ENCODE measurements at regions not wholly inside any gene's neighbourhood (a gene's known extent, or its start where the extent isn't known, plus 50 kb on each side); places are given as distances from the start of the nearest gene placed in this dataset.

DNA sequence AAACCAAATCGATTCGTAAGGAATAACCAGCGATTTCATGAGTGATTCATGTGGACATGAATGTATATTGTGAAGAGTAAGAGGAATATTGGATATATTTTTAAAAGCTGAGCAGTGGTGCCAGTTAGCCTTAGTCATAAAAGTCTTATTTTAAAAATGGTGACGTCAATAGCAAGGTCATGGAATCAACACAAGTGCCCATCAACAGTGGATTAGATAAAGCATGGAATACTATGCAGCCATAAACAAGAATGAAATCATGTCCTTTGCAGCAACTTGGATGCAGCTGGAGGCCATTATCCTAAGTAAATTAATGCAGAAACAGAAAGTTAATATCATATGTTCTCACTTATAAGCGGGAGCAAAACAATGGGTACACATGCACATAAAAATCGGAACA, 89.0 kb upstream of the STOX2 start:
- TF ChIP-seq RCOR1 (IDR thresholded peaks at IDR 0.05; ENCODE audit: insufficient replicate concordance, low read length) (no peak), MXI1 (IDR thresholded peaks at IDR 0.05; ENCODE audit: borderline replicate concordance, low read depth, low read length) (no peak), SMC3 (IDR thresholded peaks at IDR 0.05; ENCODE audit: low read depth, low read length) (no peak), NFE2L2 (IDR thresholded peaks at IDR 0.05; ENCODE audit: low read depth, low read length) (no peak), POLR2A (IDR thresholded peaks at IDR 0.05; ENCODE audit: low read depth, low read length) (no peak), FOS (IDR thresholded peaks at IDR 0.05; ENCODE audit: low read depth, low read length) (no peak), RFX5 (IDR thresholded peaks at IDR 0.05; ENCODE audit: low read depth, low read length) (no peak), MAZ (IDR thresholded peaks at IDR 0.05; ENCODE audit: borderline replicate concordance, low read depth, low read length) (no peak), RAD21 (IDR thresholded peaks at IDR 0.05; ENCODE audit: low read length) (no peak), CHD1 (IDR thresholded peaks at IDR 0.05; ENCODE audit: low read depth, low read length) (no peak), BHLHE40 (IDR thresholded peaks at IDR 0.05; ENCODE audit: low read depth, low read length) (no peak), MAFK (IDR thresholded peaks at IDR 0.05; ENCODE audit: low read depth, low read length) (no peak)
- TF ChIP-seq, protein P1, sequence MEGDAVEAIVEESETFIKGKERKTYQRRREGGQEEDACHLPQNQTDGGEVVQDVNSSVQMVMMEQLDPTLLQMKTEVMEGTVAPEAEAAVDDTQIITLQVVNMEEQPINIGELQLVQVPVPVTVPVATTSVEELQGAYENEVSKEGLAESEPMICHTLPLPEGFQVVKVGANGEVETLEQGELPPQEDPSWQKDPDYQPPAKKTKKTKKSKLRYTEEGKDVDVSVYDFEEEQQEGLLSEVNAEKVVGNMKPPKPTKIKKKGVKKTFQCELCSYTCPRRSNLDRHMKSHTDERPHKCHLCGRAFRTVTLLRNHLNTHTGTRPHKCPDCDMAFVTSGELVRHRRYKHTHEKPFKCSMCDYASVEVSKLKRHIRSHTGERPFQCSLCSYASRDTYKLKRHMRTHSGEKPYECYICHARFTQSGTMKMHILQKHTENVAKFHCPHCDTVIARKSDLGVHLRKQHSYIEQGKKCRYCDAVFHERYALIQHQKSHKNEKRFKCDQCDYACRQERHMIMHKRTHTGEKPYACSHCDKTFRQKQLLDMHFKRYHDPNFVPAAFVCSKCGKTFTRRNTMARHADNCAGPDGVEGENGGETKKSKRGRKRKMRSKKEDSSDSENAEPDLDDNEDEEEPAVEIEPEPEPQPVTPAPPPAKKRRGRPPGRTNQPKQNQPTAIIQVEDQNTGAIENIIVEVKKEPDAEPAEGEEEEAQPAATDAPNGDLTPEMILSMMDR (conservative IDR thresholded peaks at IDR 0.05; ENCODE audit: low read depth, low read length), result no peak
- TF ChIP-seq, protein P2, sequence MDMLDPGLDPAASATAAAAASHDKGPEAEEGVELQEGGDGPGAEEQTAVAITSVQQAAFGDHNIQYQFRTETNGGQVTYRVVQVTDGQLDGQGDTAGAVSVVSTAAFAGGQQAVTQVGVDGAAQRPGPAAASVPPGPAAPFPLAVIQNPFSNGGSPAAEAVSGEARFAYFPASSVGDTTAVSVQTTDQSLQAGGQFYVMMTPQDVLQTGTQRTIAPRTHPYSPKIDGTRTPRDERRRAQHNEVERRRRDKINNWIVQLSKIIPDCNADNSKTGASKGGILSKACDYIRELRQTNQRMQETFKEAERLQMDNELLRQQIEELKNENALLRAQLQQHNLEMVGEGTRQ (IDR thresholded peaks at IDR 0.05; ENCODE audit: low read depth, low read length), result no peak

More for the DNA sequence above, 89.0 kb upstream of the STOX2 start:
- no peak overlapping the region for H2AK5ac ChIP-seq (ENCODE audit: low read depth, low read length)
- no peaks in the 10 kb centered on the region for H3K79me1 ChIP-seq (ENCODE audit: low read depth in 1 of 2, low read length in 2 of 2)
- H2BK120ac ChIP-seq (ENCODE audit: low read depth, low read length), result no peak overlapping the region
- CTCF ChIA-PET, result no interaction called here
- in situ Hi-C loops (cut with MboI; ENCODE audit: low sequenced_read_pairs), result no loop called here
- H3K4me2 ChIP-seq (ENCODE audit: low read depth, low read length), result no peak overlapping the region
- H4K20me1 ChIP-seq (ENCODE audit: insufficient read depth, low read length), result no peaks in the 10 kb centered on the region
- no peaks in the 10 kb centered on the region for H3K4me1 ChIP-seq (ENCODE audit: control insufficient read depth, insufficient read depth, low read length)
- no peaks in the 10 kb centered on the region for H3K9me1 ChIP-seq (ENCODE audit: insufficient read depth, low read length)
- DNase-seq (no peak), ATAC-seq (ENCODE audit: low read depth) (no peak)
- H4K91ac ChIP-seq (ENCODE audit: insufficient read depth, low read depth, low read length), result no peak overlapping the region
- H4K5ac ChIP-seq (ENCODE audit: low read depth, low read length), result no peak overlapping the region
- intact Hi-C loops (cut with micrococcal nuclease), result no loop called here
- no peak overlapping the region for H2AFZ ChIP-seq (replicated peaks; ENCODE audit: low read length, poor library complexity)
- no peak overlapping the region for H2AK9ac ChIP-seq (replicated peaks; ENCODE audit: low read depth, low read length, poor library complexity)
- H3K4me3 ChIP-seq (ENCODE audit: insufficient read depth, low read depth, low read length), result no peak overlapping the region
- H3K56ac ChIP-seq (ENCODE audit: extremely low read depth, insufficient read depth, low read length), result no peak overlapping the region
- H2BK5ac ChIP-seq (ENCODE audit: low read depth, low read length, poor library complexity, severe bottlenecking), result no peak overlapping the region
- H2BK20ac ChIP-seq (ENCODE audit: low read depth, low read length), result no peak overlapping the region
- no peak overlapping the region for H3K27ac ChIP-seq (ENCODE audit: insufficient read depth, low read length)
- H3K4ac ChIP-seq (ENCODE audit: low read depth, low read length), result no peak overlapping the region
- H3K36me3 ChIP-seq (ENCODE audit: control insufficient read depth, insufficient read depth, low read length), result no peaks in the 10 kb centered on the region
- H3K18ac ChIP-seq (ENCODE audit: low read depth, low read length), result no peak overlapping the region
- no peak overlapping the region for H3K9ac ChIP-seq (ENCODE audit: low read depth, low read length)
- H3K23ac ChIP-seq (ENCODE audit: low read depth, low read length), result no peak overlapping the region
- H3K9me3 ChIP-seq (ENCODE audit: control insufficient read depth, insufficient read depth, low read length), result no peaks in the 10 kb centered on the region
- POLR2A ChIA-PET (ENCODE audit: unreplicated experiment), result no interaction called here
- 86% methylated on average over 3 of the region's 6 CpGs; no CpG with 5 or more reads in 1 of the 2 experiments for WGBS, 2 experiments (ENCODE audit: extremely low coverage in 2 of 2, insufficient read length in 1 of 2)
- no peak overlapping the region for H3K14ac ChIP-seq (replicated peaks; ENCODE audit: low read depth, low read length)
- dilution Hi-C loops (cut with HindIII; ENCODE audit: low sequenced_read_pairs, unreplicated experiment), result no loop called here
- no peak overlapping the region for H4K8ac ChIP-seq (ENCODE audit: low read depth in 2 of 2, low read length in 2 of 2)
- peaks cover 2% of the 10 kb centered on the region; the same call in 1 of the 2 replicates for H3K27me3 ChIP-seq (ENCODE audit: control insufficient read depth, insufficient read depth, low read length)
- no peak overlapping the region for H2BK15ac ChIP-seq (ENCODE audit: low read depth, low read length)
- no TSS peak for BruUV-seq (replicated peaks)
